GM23248 (cell line): ENCODE measurements at regions not wholly inside any gene's neighbourhood (a gene's known extent, or its start where the extent isn't known, plus 50 kb on each side); places are given as distances from the start of the nearest gene placed in this dataset.

ENCODE experiments used
- DNase-seq: peaks from one replicate; pipeline ENCODE4 v3.0.0-alpha.2; 2015
- H2AFZ ChIP-seq: fragments of 200-600 bp; sonication (generic); 2 replicates; pipeline ENCODE4 v1.6.1; 2016; ENCODE audit warnings: antibody characterized with exemption
- H3F3A ChIP-seq: fragments of 200-600 bp; sonication (generic); 2 replicates; pipeline ENCODE4 v1.6.1; 2016; ENCODE audit warnings: mild to moderate bottlenecking, antibody characterized with exemption, mixed run types; ENCODE audit not compliant: insufficient read depth
- H3K27ac ChIP-seq: fragments of 200-600 bp; sonication (generic); 2 replicates; pipeline ENCODE4 v1.5.1; 2016; ENCODE audit warnings: mild to moderate bottlenecking
- H3K27me3 ChIP-seq: fragments of 200-600 bp; sonication (generic); replicated peaks from 2 replicates; pipeline ENCODE4 v1.6.1; 2016; ENCODE audit warnings: mild to moderate bottlenecking; ENCODE audit not compliant: insufficient read depth
- H3K36me3 ChIP-seq: fragments of 200-600 bp; sonication (generic); 2 replicates; pipeline ENCODE4 v1.6.1; 2016; ENCODE audit warnings: low read depth, mild to moderate bottlenecking
- H3K4me1 ChIP-seq: fragments of 200-600 bp; sonication (generic); 2 replicates; pipeline ENCODE4 v1.6.1; 2016; ENCODE audit warnings: mild to moderate bottlenecking; ENCODE audit not compliant: insufficient read depth
- H3K4me2 ChIP-seq: fragments of 200-600 bp; sonication (generic); one replicate; pipeline ENCODE4 v1.6.1; 2016; ENCODE audit warnings: mild to moderate bottlenecking; ENCODE audit not compliant: unreplicated experiment
- H3K4me3 ChIP-seq: fragments of 200-600 bp; sonication (generic); 2 replicates; pipeline ENCODE4 v1.5.1; 2016; ENCODE audit warnings: mild to moderate bottlenecking
- H3K79me2 ChIP-seq: fragments of 200-600 bp; sonication (generic); 2 replicates; pipeline ENCODE4 v1.6.1; 2016; ENCODE audit warnings: mild to moderate bottlenecking; ENCODE audit not compliant: insufficient read depth
- H3K9ac ChIP-seq: fragments of 200-600 bp; sonication (generic); 2 replicates; pipeline ENCODE4 v1.6.1; 2016; ENCODE audit warnings: mild to moderate bottlenecking
- H3K9me2 ChIP-seq: fragments of 200-600 bp; sonication (generic); 2 replicates; pipeline ENCODE4 v1.6.1; 2016; ENCODE audit warnings: mixed run types, mild to moderate bottlenecking, moderate library complexity; ENCODE audit not compliant: insufficient read depth
- H3K9me3 ChIP-seq: fragments of 200-600 bp; sonication (generic); one replicate; pipeline ENCODE4 v1.6.1; 2017; ENCODE audit warnings: low read depth
- H4K20me1 ChIP-seq: fragments of 200-600 bp; sonication (generic); 2 replicates; pipeline ENCODE4 v1.6.0; 2016; ENCODE audit not compliant: insufficient read depth
- EZH2 ChIP-seq: fragments of 200-600 bp; sonication (generic); IDR thresholded peaks from 2 replicates; pipeline ENCODE4 v1.6.1; 2018; ENCODE audit warnings: antibody characterized with exemption, mild to moderate bottlenecking; ENCODE audit not compliant: insufficient read depth, poor library complexity, severe bottlenecking
- EZH2phosphoT487 ChIP-seq: fragments of 200-600 bp; sonication (generic); IDR thresholded peaks from 2 replicates; pipeline ENCODE4 v1.6.1; 2018; ENCODE audit warnings: antibody characterized with exemption, moderate library complexity, mild to moderate bottlenecking, low read depth; ENCODE audit not compliant: insufficient read depth
- WGBS, 2 experiments: methylation state at CpG; one replicate each; pipeline ENCODE4 v1.1.6; 2015 to 2017; ENCODE audit warnings: low lambda C conversion rate in 2 of 2, low coverage in 1 of 2; ENCODE audit errors: missing lambda C conversion rate in 2 of 2; 5-methylcytosine and 5-hydroxymethylcytosine counted together
- in situ Hi-C: fragments of 300-500 bp; cut with MboI; formaldehyde crosslinking; loops from 2 replicates; pipeline ENCODE4 v1.15.0; 2020

- Histone ChIP-seq H3K4me3 (no peak overlapping the region), H2AFZ (no peak overlapping the region), H3K9ac (no peak overlapping the region), H3K4me2 (no peak overlapping the region), H4K20me1 (no peaks in the 10 kb centered on the region), H3K27me3 (peaks cover 6% of the 10 kb centered on the region; the same call in 1 of the 2 replicates), H3K79me2 (no peaks in the 10 kb centered on the region), H3K36me3 (no peaks in the 10 kb centered on the region), H3K9me2 (no peaks in the 10 kb centered on the region), H3K4me1 (no peaks in the 10 kb centered on the region), H3K9me3 (no peaks in the 10 kb centered on the region), H3K27ac (no peak overlapping the region), H3F3A (no peaks in the 10 kb centered on the region)
- DNase-seq, result no peak
- WGBS, 2 experiments, result 37 to 41% methylated on average over 2 of the region's 2 CpGs
- in situ Hi-C loops, result no loop called here
- TF ChIP-seq EZH2phosphoT487, result no peak
- no peak for TF ChIP-seq EZH2
Observed at GRCh38 chr20:24766143-24766527, 182.9 kb upstream of the CST7 start.

- TF ChIP-seq EZH2 (no peak), EZH2phosphoT487 (no peak)
- H3K4me2 ChIP-seq, result no peak overlapping the region
- H3K9me2 ChIP-seq, result no peaks in the 10 kb centered on the region
- H3K79me2 ChIP-seq, result no peaks in the 10 kb centered on the region
- H3K9ac ChIP-seq, result no peak overlapping the region
- in situ Hi-C loops, result no loop called here
- no peaks in the 10 kb centered on the region for H3K36me3 ChIP-seq
- no peaks in the 10 kb centered on the region for H3K9me3 ChIP-seq
- H3F3A ChIP-seq, result no peaks in the 10 kb centered on the region
- H3K27ac ChIP-seq, result no peak overlapping the region
- peaks cover 6% of the 10 kb centered on the region; the same call in 1 of the 2 replicates for H3K27me3 ChIP-seq
- no peak overlapping the region for H2AFZ ChIP-seq
- DNase-seq, result no peak
- no peaks in the 10 kb centered on the region for H4K20me1 ChIP-seq
- 54 to 62% methylated on average over 7 of the region's 7 CpGs for WGBS, 2 experiments
- H3K4me3 ChIP-seq, result no peak overlapping the region
- H3K4me1 ChIP-seq, result no peaks in the 10 kb centered on the region
Observed at GRCh38 chr20:24766826-24767622, 182.0 kb upstream of the CST7 start.

GRCh38 chr20:24767623-24768100 is 181.4 kb upstream of the CST7 start:
- H3K9ac ChIP-seq, result no peak overlapping the region
- no peak overlapping the region for H3K27ac ChIP-seq
- H3K4me3 ChIP-seq, result no peak overlapping the region
- H2AFZ ChIP-seq, result no peak overlapping the region
- no peaks in the 10 kb centered on the region for H3F3A ChIP-seq
- peaks cover 6% of the 10 kb centered on the region; the same call in 1 of the 2 replicates for H3K27me3 ChIP-seq
- no peak overlapping the region for H3K4me2 ChIP-seq
- H3K9me3 ChIP-seq, result no peaks in the 10 kb centered on the region
- H3K79me2 ChIP-seq, result no peaks in the 10 kb centered on the region
- TF ChIP-seq EZH2, result no peak
- TF ChIP-seq EZH2phosphoT487, result no peak
- H4K20me1 ChIP-seq, result no peaks in the 10 kb centered on the region
- no peaks in the 10 kb centered on the region for H3K9me2 ChIP-seq
- H3K36me3 ChIP-seq, result no peaks in the 10 kb centered on the region
- WGBS, 2 experiments, result 68 to 82% methylated on average over 4 of the region's 4 CpGs
- no peaks in the 10 kb centered on the region for H3K4me1 ChIP-seq
- in situ Hi-C loops, result no loop called here
- DNase-seq, result no peak

GRCh38 chr20:24768201-24768636 is 180.8 kb upstream of the CST7 start:
- 44 to 47% methylated on average over 4 of the region's 4 CpGs for WGBS, 2 experiments

More at GRCh38 chr20:24768201-24768636, 180.8 kb upstream of the CST7 start:
- Histone ChIP-seq H3K36me3 (no peaks in the 10 kb centered on the region), H4K20me1 (no peaks in the 10 kb centered on the region), H3K27ac (no peak overlapping the region), H3K27me3 (peaks cover 6% of the 10 kb centered on the region; the same call in 1 of the 2 replicates), H3K4me1 (peaks cover 2% of the 10 kb centered on the region; the same call in 1 of the 2 replicates), H3K79me2 (no peaks in the 10 kb centered on the region), H3K9me2 (no peaks in the 10 kb centered on the region), H3K9ac (no peak overlapping the region), H3K9me3 (no peaks in the 10 kb centered on the region), H3F3A (peaks cover 1% of the 10 kb centered on the region), H3K4me2 (no peak overlapping the region), H3K4me3 (no peak overlapping the region), H2AFZ (no peak overlapping the region)
- no peak for DNase-seq
- in situ Hi-C loops, result no loop called here
- TF ChIP-seq EZH2phosphoT487, result no peak
- no peak for TF ChIP-seq EZH2
